ENCODE measurements at regions not wholly inside any gene's neighbourhood (a gene's known extent, or its start where the extent isn't known, plus 50 kb on each side); places are given as distances from the start of the nearest gene placed in this dataset.

- no peak overlapping the region for H3K27ac Mint-ChIP-seq
- CTCF ChIA-PET (ENCODE audit: partially characterized antibody): no interaction called here
Measured at GRCh38 chr5:28729067-28729466, 1690.7 kb upstream of the CDH9 start.

GRCh38 chr5:28726815-28727214 is 1688.4 kb upstream of the CDH9 start:
- Histone ChIP-seq H3K27me3 (ENCODE audit: insufficient read depth, low read length) (no peaks in the 10 kb centered on the region), H3K4me1 (ENCODE audit: insufficient read depth, low read length) (no peaks in the 10 kb centered on the region), H3K27ac (ENCODE audit: low read depth, low read length) (no peak overlapping the region), H3K9me3 (ENCODE audit: control insufficient read depth in 1 of 2, low read length in 2 of 2) (no peaks in the 10 kb centered on the region), H3K4me3 (ENCODE audit: low read length in 2 of 2) (no peak overlapping the region), H3K36me3 (ENCODE audit: insufficient read depth, low read length) (no peaks in the 10 kb centered on the region)
- Mint-ChIP-seq H3K4me3 (no peak overlapping the region), H3K9me3 (peaks cover 0 to 11% (median 5%) of the 10 kb centered on the region in 8 donors), H3K27ac (no peak overlapping the region), H3K4me1 (no peaks in the 10 kb centered on the region), H3K36me3 (no peaks in the 10 kb centered on the region), H3K27me3 (no peaks in the 10 kb centered on the region)
- POLR2A ChIA-PET (ENCODE audit: partially characterized antibody): no interaction called here
- intact Hi-C loops (cut with micrococcal nuclease): no loop called here
- CTCF ChIA-PET (ENCODE audit: partially characterized antibody): no interaction called here
- no peak for DNase-seq

More at GRCh38 chr5:28729067-28729466, 1690.7 kb upstream of the CDH9 start:
- Mint-ChIP-seq H3K4me1 (no peaks in the 10 kb centered on the region), H3K4me3 (no peak overlapping the region), H3K36me3 (no peaks in the 10 kb centered on the region), H3K27me3 (no peaks in the 10 kb centered on the region), H3K9me3 (peaks cover 0 to 9% (median 6%) of the 10 kb centered on the region in 8 donors)
- POLR2A ChIA-PET (ENCODE audit: partially characterized antibody): no interaction called here
- no peaks in the 10 kb centered on the region for H3K36me3 ChIP-seq (ENCODE audit: insufficient read depth, low read length)
- H3K27me3 ChIP-seq (ENCODE audit: insufficient read depth, low read length): no peaks in the 10 kb centered on the region
- intact Hi-C loops (cut with micrococcal nuclease): no loop called here
- no peak overlapping the region for H3K27ac ChIP-seq (ENCODE audit: low read depth, low read length)
- H3K4me1 ChIP-seq (ENCODE audit: insufficient read depth, low read length): no peaks in the 10 kb centered on the region
- no peak overlapping the region for H3K4me3 ChIP-seq (ENCODE audit: low read length in 2 of 2)
- H3K9me3 ChIP-seq (ENCODE audit: control insufficient read depth in 1 of 2, low read length in 2 of 2): no peaks in the 10 kb centered on the region
- no peak for DNase-seq

GRCh38 chr5:28725001-28725400 is 1686.6 kb upstream of the CDH9 start:
- no peaks in the 10 kb centered on the region for H3K9me3 ChIP-seq (ENCODE audit: control insufficient read depth in 1 of 2, low read length in 2 of 2)
- POLR2A ChIA-PET (ENCODE audit: partially characterized antibody): no interaction called here
- H3K27me3 Mint-ChIP-seq: no peaks in the 10 kb centered on the region
- no peaks in the 10 kb centered on the region for H3K36me3 Mint-ChIP-seq
- no peaks in the 10 kb centered on the region for H3K4me1 Mint-ChIP-seq
- CTCF ChIA-PET (ENCODE audit: partially characterized antibody): no interaction called here
- no peaks in the 10 kb centered on the region for H3K36me3 ChIP-seq (ENCODE audit: insufficient read depth, low read length)
- no peak for DNase-seq
- no peak overlapping the region for H3K27ac Mint-ChIP-seq
- H3K4me3 ChIP-seq (ENCODE audit: low read length in 2 of 2): no peak overlapping the region
- no peaks in the 10 kb centered on the region for H3K27me3 ChIP-seq (ENCODE audit: insufficient read depth, low read length)
- intact Hi-C loops (cut with micrococcal nuclease): no loop called here
- no peaks in the 10 kb centered on the region for H3K4me1 ChIP-seq (ENCODE audit: insufficient read depth, low read length)
- H3K4me3 Mint-ChIP-seq: no peak overlapping the region
- no peak overlapping the region for H3K27ac ChIP-seq (ENCODE audit: low read depth, low read length)
- peaks cover 0 to 11% (median 3%) of the 10 kb centered on the region in 8 donors for H3K9me3 Mint-ChIP-seq

DNA sequence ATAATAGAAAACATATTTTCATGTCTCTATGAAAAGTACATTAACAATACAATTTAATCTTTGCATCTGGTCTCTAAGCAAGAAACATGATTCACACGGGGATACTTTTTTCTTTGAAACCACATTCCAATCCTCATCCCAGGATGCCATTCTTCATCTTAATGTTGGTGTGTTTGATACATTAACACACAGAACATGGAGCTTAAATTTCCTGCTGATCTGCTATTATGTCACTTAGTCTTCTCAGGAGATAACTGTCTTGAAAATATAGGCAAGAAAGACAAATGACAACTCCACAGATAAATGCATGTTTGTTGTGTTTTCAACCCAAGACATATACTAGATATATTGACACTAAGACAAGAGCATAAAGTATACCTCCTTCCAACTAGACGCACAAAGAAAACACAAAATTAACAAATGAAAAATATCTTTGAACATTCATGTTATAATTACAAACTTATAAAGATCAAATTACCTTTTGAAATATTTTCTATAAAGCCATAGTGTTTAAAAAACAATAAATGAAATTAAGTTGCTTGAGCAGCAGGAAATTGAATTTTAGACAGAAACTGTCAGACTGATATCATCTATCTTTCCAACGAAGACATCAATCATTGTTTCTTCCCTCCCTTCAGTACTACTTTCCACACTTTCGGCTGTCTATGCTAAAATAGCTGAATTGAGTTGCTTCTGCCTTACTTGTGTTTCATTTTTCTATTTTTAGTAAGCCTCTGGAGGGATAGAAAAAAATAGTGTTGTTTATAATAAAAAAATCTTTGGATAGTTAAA is 1676.7 kb upstream of the CDH9 start:
- H3K4me1 Mint-ChIP-seq: no peaks in the 10 kb centered on the region
- Histone ChIP-seq H3K4me1 (ENCODE audit: insufficient read depth, low read length) (no peaks in the 10 kb centered on the region), H3K4me3 (ENCODE audit: low read length in 2 of 2) (no peak overlapping the region), H3K27me3 (ENCODE audit: insufficient read depth, low read length) (no peaks in the 10 kb centered on the region), H3K27ac (ENCODE audit: low read depth, low read length) (no peak overlapping the region), H3K9me3 (ENCODE audit: control insufficient read depth in 1 of 2, low read length in 2 of 2) (no peaks in the 10 kb centered on the region), H3K36me3 (ENCODE audit: insufficient read depth, low read length) (no peaks in the 10 kb centered on the region)
- POLR2A ChIA-PET (ENCODE audit: partially characterized antibody): no interaction called here
- no peaks in the 10 kb centered on the region for H3K27me3 Mint-ChIP-seq
- no peaks in the 10 kb centered on the region for H3K36me3 Mint-ChIP-seq
- intact Hi-C loops (cut with micrococcal nuclease): no loop called here
- H3K9me3 Mint-ChIP-seq: peaks cover 2 to 13% (median 5%) of the 10 kb centered on the region in 8 donors
- no peak for DNase-seq
- CTCF ChIA-PET (ENCODE audit: partially characterized antibody): no interaction called here
- no peak overlapping the region for H3K4me3 Mint-ChIP-seq
- no peak overlapping the region for H3K27ac Mint-ChIP-seq

DNA sequence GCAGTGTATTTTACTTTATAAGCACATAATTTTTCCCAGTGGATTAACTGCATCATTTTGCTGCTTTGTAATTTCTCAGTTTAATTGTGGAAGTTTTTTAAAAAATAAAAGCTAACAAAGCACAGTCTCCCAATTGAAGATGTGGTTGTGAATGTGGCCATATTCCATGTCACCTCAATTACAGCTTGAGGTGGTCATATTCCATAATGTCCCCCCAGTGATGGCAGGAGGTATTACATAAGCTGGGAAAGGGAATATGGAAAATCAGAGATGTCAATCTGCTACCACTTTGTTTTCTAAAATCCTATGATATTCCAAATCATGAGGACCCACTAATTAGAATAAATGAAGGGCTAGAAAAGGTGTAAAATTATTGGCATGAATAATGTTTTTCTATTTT is 1672.0 kb upstream of the CDH9 start:
- Histone ChIP-seq H3K4me3 (ENCODE audit: low read length in 2 of 2) (no peak overlapping the region), H3K36me3 (ENCODE audit: insufficient read depth, low read length) (no peaks in the 10 kb centered on the region), H3K9me3 (ENCODE audit: control insufficient read depth in 1 of 2, low read length in 2 of 2) (no peaks in the 10 kb centered on the region), H3K27me3 (ENCODE audit: insufficient read depth, low read length) (no peaks in the 10 kb centered on the region), H3K27ac (ENCODE audit: low read depth, low read length) (no peak overlapping the region), H3K4me1 (ENCODE audit: insufficient read depth, low read length) (no peaks in the 10 kb centered on the region)
- H3K27me3 Mint-ChIP-seq: no peaks in the 10 kb centered on the region
- H3K27ac Mint-ChIP-seq: no peak overlapping the region
- H3K4me3 Mint-ChIP-seq: no peak overlapping the region
- CTCF ChIA-PET (ENCODE audit: partially characterized antibody): no interaction called here
- no peaks in the 10 kb centered on the region for H3K4me1 Mint-ChIP-seq
- H3K36me3 Mint-ChIP-seq: no peaks in the 10 kb centered on the region
- no peak for DNase-seq
- intact Hi-C loops (cut with micrococcal nuclease): no loop called here
- peaks cover 0 to 26% (median 5%) of the 10 kb centered on the region in 8 donors for H3K9me3 Mint-ChIP-seq
- POLR2A ChIA-PET (ENCODE audit: partially characterized antibody): no interaction called here

- Histone ChIP-seq H3K9me3 (ENCODE audit: control insufficient read depth in 1 of 2, low read length in 2 of 2) (no peaks in the 10 kb centered on the region), H3K4me3 (ENCODE audit: low read length in 2 of 2) (no peak overlapping the region), H3K27ac (ENCODE audit: low read depth, low read length) (no peak overlapping the region), H3K27me3 (ENCODE audit: insufficient read depth, low read length) (no peaks in the 10 kb centered on the region), H3K36me3 (ENCODE audit: insufficient read depth, low read length) (no peaks in the 10 kb centered on the region), H3K4me1 (ENCODE audit: insufficient read depth, low read length) (no peaks in the 10 kb centered on the region)
- POLR2A ChIA-PET (ENCODE audit: partially characterized antibody): no interaction called here
- H3K9me3 Mint-ChIP-seq: peaks cover 0 to 25% (median 6%) of the 10 kb centered on the region in 8 donors
- no peaks in the 10 kb centered on the region for H3K27me3 Mint-ChIP-seq
- intact Hi-C loops (cut with micrococcal nuclease): no loop called here
- no peak overlapping the region for H3K27ac Mint-ChIP-seq
- CTCF ChIA-PET (ENCODE audit: partially characterized antibody): no interaction called here
- H3K36me3 Mint-ChIP-seq: no peaks in the 10 kb centered on the region
- DNase-seq: no peak
- no peak overlapping the region for H3K4me3 Mint-ChIP-seq
- no peaks in the 10 kb centered on the region for H3K4me1 Mint-ChIP-seq
Measured at GRCh38 chr5:28708472-28708871, 1670.1 kb upstream of the CDH9 start.

GRCh38 chr5:28707706-28708105 is 1669.3 kb upstream of the CDH9 start:
- intact Hi-C loops (cut with micrococcal nuclease): no loop called here
- no peak overlapping the region for H3K4me3 ChIP-seq (ENCODE audit: low read length in 2 of 2)
- ChIA-PET POLR2A (ENCODE audit: partially characterized antibody) (no interaction called here), CTCF (ENCODE audit: partially characterized antibody) (no interaction called here)
- no peaks in the 10 kb centered on the region for H3K36me3 ChIP-seq (ENCODE audit: insufficient read depth, low read length)
- H3K9me3 ChIP-seq (ENCODE audit: control insufficient read depth in 1 of 2, low read length in 2 of 2): no peaks in the 10 kb centered on the region
- Mint-ChIP-seq H3K27me3 (no peaks in the 10 kb centered on the region), H3K36me3 (no peaks in the 10 kb centered on the region), H3K4me1 (no peaks in the 10 kb centered on the region), H3K27ac (no peak overlapping the region), H3K4me3 (no peak overlapping the region), H3K9me3 (peaks cover 0 to 25% (median 6%) of the 10 kb centered on the region in 8 donors)
- no peak for DNase-seq
- H3K4me1 ChIP-seq (ENCODE audit: insufficient read depth, low read length): no peaks in the 10 kb centered on the region
- no peaks in the 10 kb centered on the region for H3K27me3 ChIP-seq (ENCODE audit: insufficient read depth, low read length)
- H3K27ac ChIP-seq (ENCODE audit: low read depth, low read length): no peak overlapping the region

All from CD4-positive, alpha-beta memory T cell (primary cell).